ENCODE measurements at regions not wholly inside any gene's neighbourhood (a gene's known extent, or its start where the extent isn't known, plus 50 kb on each side); places are given as distances from the start of the nearest gene placed in this dataset.

GRCh38 chr16:85301231-85301630 lies 189.0 kb upstream of the CIBAR2 start:
- no peak for ATAC-seq
- TF ChIP-seq CTCF (IDR thresholded peaks at IDR 0.05) = no peak
- intact Hi-C loops (cut with DNase I) = no loop called here
- no peak overlapping the region for H3K27ac ChIP-seq
- H3K4me3 ChIP-seq = no peak overlapping the region
- no peaks in the 10 kb centered on the region for H3K9me3 ChIP-seq
- no peak for DNase-seq
- H3K4me1 ChIP-seq = peaks cover 21% of the 10 kb centered on the region
- H3K27me3 ChIP-seq (ENCODE audit: low read depth) = no peaks in the 10 kb centered on the region
- no peaks in the 10 kb centered on the region for H3K36me3 ChIP-seq

- Histone ChIP-seq H3K27ac (no peak overlapping the region), H3K4me1 (peaks cover 29% of the 10 kb centered on the region), H3K9me3 (no peaks in the 10 kb centered on the region), H3K36me3 (no peaks in the 10 kb centered on the region), H3K4me3 (no peak overlapping the region), H3K27me3 (ENCODE audit: low read depth) (no peaks in the 10 kb centered on the region)
- DNase-seq (no peak), ATAC-seq (no peak)
- intact Hi-C loops (cut with DNase I) = no loop called here
- no peak for TF ChIP-seq CTCF (IDR thresholded peaks at IDR 0.05)
Observed at GRCh38 chr16:85302018-85302847, 190.0 kb upstream of the CIBAR2 start.

- ATAC-seq (no peak), DNase-seq (no peak)
Observed at GRCh38 chr16:85302848-85303353, 190.6 kb upstream of the CIBAR2 start.

GRCh38 chr16:85303354-85303883 lies 191.1 kb upstream of the CIBAR2 start:
- peak; percentile 79 for DNase-seq
- Histone ChIP-seq H3K4me3 (peak overlapping the region; percentile 20), H3K9me3 (no peaks in the 10 kb centered on the region), H3K4me1 (peaks cover 33% of the 10 kb centered on the region), H3K27ac (no peak overlapping the region), H3K36me3 (no peaks in the 10 kb centered on the region), H3K27me3 (ENCODE audit: low read depth) (no peaks in the 10 kb centered on the region)
- intact Hi-C loops (cut with DNase I) = no loop called here
- peak; percentile 52 to 56 for ATAC-seq
- TF ChIP-seq CTCF (IDR thresholded peaks at IDR 0.05) = peak; percentile 90

More at GRCh38 chr16:85302848-85303353, 190.6 kb upstream of the CIBAR2 start:
- Histone ChIP-seq H3K4me1 (peaks cover 29% of the 10 kb centered on the region), H3K9me3 (no peaks in the 10 kb centered on the region), H3K27ac (no peak overlapping the region), H3K36me3 (no peaks in the 10 kb centered on the region), H3K4me3 (peak overlapping the region; percentile 20), H3K27me3 (ENCODE audit: low read depth) (no peaks in the 10 kb centered on the region)
- intact Hi-C loops (cut with DNase I) = no loop called here
- TF ChIP-seq CTCF (IDR thresholded peaks at IDR 0.05) = no peak

GRCh38 chr16:85304337-85304736 lies 192.1 kb upstream of the CIBAR2 start:
- TF ChIP-seq CTCF (IDR thresholded peaks at IDR 0.05) = no peak
- Histone ChIP-seq H3K27ac (no peak overlapping the region), H3K4me1 (peaks cover 42% of the 10 kb centered on the region), H3K27me3 (ENCODE audit: low read depth) (no peaks in the 10 kb centered on the region), H3K36me3 (no peaks in the 10 kb centered on the region), H3K4me3 (no peak overlapping the region), H3K9me3 (no peaks in the 10 kb centered on the region)
- ATAC-seq (no peak), DNase-seq (no peak)
- intact Hi-C loops (cut with DNase I) = no loop called here

Measured in lower lobe of right lung (tissue), 2 donors.